ENCODE measurements at regions not wholly inside any gene's neighbourhood (a gene's known extent, or its start where the extent isn't known, plus 50 kb on each side); places are given as distances from the start of the nearest gene placed in this dataset.

DNA sequence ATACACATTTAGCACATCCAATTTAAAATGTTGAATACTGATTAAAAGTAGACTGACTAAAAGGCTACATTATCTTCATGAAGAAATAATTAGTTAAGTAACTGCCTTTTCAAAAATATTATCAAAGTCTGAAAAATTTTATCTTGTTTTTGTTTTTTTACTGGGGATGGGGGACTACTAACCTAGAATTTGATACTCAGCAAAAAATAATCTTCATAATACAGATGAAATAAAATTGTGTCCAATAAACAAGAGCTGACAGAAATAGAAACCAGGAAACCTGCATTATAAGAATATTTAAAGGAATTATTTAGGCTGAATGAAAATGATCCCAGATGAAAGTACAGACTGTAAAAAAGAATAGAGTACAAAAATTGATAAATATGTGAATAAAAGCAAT, 200.7 kb upstream of the RGPD4 start:
- H3K9me2 ChIP-seq: no peaks in the 10 kb centered on the region
- no peaks in the 10 kb centered on the region for H3K36me3 ChIP-seq (replicated peaks in 1 of 2; ENCODE audit: control insufficient read depth in 1 of 2, insufficient read depth in 2 of 2, low read length in 1 of 2)
- no peak overlapping the region for H2AFZ ChIP-seq (ENCODE audit: low read depth)
- H3K4me3 ChIP-seq (ENCODE audit: low read depth in 2 of 2, low read length in 1 of 2): no peak overlapping the region
- H3K27ac ChIP-seq (ENCODE audit: low read depth in 2 of 2, low read length in 1 of 2): no peak overlapping the region
- no peaks in the 10 kb centered on the region for H4K20me1 ChIP-seq (ENCODE audit: insufficient read depth)
- no peak for DNase-seq
- no peaks in the 10 kb centered on the region for H3K9me3 ChIP-seq
- no peaks in the 10 kb centered on the region for H3K79me2 ChIP-seq (ENCODE audit: insufficient read depth)
- no peaks in the 10 kb centered on the region for H3F3A ChIP-seq (replicated peaks; ENCODE audit: insufficient read depth)
- ChIA-PET CTCF (no interaction called here), POLR2A (no interaction called here)
- no peaks in the 10 kb centered on the region for H3K4me1 ChIP-seq (ENCODE audit: control insufficient read depth in 1 of 2, insufficient read depth in 2 of 2, low read depth in 1 of 2, low read length in 1 of 2)
- TF ChIP-seq NRF1 (IDR thresholded peaks at IDR 0.05; ENCODE audit: low read depth, low read length) (no peak), FOXM1 (IDR thresholded peaks at IDR 0.05; ENCODE audit: low read depth) (no peak), FOSL2 (IDR thresholded peaks at IDR 0.05; ENCODE audit: borderline replicate concordance, low read depth) (no peak), SMC3 (IDR thresholded peaks at IDR 0.05; ENCODE audit: low read depth, low read length) (no peak), YY1 (IDR thresholded peaks at IDR 0.05; ENCODE audit: low read depth) (no peak), RAD21 (IDR thresholded peaks at IDR 0.05; ENCODE audit: low read length) (no peak), FOXJ3 (CRISPR knock-in tag; IDR thresholded peaks at IDR 0.05) (no peak), EP300 (IDR thresholded peaks at IDR 0.05; ENCODE audit: borderline replicate concordance in 1 of 2, low read depth in 1 of 2, low read length in 1 of 2) (no peak), JUND (IDR thresholded peaks at IDR 0.05) (no peak)
- TF ChIP-seq, protein P1, sequence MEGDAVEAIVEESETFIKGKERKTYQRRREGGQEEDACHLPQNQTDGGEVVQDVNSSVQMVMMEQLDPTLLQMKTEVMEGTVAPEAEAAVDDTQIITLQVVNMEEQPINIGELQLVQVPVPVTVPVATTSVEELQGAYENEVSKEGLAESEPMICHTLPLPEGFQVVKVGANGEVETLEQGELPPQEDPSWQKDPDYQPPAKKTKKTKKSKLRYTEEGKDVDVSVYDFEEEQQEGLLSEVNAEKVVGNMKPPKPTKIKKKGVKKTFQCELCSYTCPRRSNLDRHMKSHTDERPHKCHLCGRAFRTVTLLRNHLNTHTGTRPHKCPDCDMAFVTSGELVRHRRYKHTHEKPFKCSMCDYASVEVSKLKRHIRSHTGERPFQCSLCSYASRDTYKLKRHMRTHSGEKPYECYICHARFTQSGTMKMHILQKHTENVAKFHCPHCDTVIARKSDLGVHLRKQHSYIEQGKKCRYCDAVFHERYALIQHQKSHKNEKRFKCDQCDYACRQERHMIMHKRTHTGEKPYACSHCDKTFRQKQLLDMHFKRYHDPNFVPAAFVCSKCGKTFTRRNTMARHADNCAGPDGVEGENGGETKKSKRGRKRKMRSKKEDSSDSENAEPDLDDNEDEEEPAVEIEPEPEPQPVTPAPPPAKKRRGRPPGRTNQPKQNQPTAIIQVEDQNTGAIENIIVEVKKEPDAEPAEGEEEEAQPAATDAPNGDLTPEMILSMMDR (IDR thresholded peaks at IDR 0.05): no peak
- H3K9ac ChIP-seq: no peak overlapping the region
- no peaks in the 10 kb centered on the region for H3K27me3 ChIP-seq (ENCODE audit: insufficient read depth)
- H3K4me2 ChIP-seq: no peak overlapping the region

DNA sequence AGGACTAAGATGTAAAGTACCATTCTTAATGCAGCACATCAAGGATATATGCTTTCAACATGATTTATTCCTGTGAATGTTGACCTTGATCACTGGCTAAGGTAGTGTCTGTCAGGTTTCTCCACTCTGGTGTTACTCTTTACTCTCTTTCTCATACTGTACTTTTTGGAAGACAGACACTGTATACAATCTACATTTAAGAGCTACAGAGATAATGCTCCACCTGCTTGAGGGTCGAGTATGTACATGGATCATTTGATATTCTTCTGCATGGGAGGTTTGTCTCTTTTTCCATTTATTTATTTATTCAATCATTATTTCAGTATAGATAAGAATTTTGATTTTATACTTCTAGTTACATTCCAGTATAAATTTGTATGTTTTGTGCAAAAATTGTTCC, 199.5 kb upstream of the RGPD4 start:
- ChIA-PET POLR2A (no interaction called here), CTCF (no interaction called here)
- Histone ChIP-seq H3K27me3 (ENCODE audit: insufficient read depth) (no peaks in the 10 kb centered on the region), H3F3A (replicated peaks; ENCODE audit: insufficient read depth) (no peaks in the 10 kb centered on the region), H3K79me2 (ENCODE audit: insufficient read depth) (no peaks in the 10 kb centered on the region), H3K9me3 (no peaks in the 10 kb centered on the region), H3K4me3 (ENCODE audit: low read depth in 2 of 2, low read length in 1 of 2) (no peak overlapping the region), H3K9me2 (no peaks in the 10 kb centered on the region), H2AFZ (ENCODE audit: low read depth) (no peak overlapping the region), H3K4me2 (no peak overlapping the region), H3K36me3 (replicated peaks in 1 of 2; ENCODE audit: control insufficient read depth in 1 of 2, insufficient read depth in 2 of 2, low read length in 1 of 2) (no peaks in the 10 kb centered on the region), H3K9ac (no peak overlapping the region), H3K4me1 (ENCODE audit: control insufficient read depth in 1 of 2, insufficient read depth in 2 of 2, low read depth in 1 of 2, low read length in 1 of 2) (no peaks in the 10 kb centered on the region), H3K27ac (ENCODE audit: low read depth in 2 of 2, low read length in 1 of 2) (no peak overlapping the region), H4K20me1 (ENCODE audit: insufficient read depth) (no peaks in the 10 kb centered on the region)
- no peak for DNase-seq
- 13% methylated on average over 1 of the region's 1 CpG for WGBS (ENCODE audit: low lambda C conversion rate)
- TF ChIP-seq, protein P2, sequence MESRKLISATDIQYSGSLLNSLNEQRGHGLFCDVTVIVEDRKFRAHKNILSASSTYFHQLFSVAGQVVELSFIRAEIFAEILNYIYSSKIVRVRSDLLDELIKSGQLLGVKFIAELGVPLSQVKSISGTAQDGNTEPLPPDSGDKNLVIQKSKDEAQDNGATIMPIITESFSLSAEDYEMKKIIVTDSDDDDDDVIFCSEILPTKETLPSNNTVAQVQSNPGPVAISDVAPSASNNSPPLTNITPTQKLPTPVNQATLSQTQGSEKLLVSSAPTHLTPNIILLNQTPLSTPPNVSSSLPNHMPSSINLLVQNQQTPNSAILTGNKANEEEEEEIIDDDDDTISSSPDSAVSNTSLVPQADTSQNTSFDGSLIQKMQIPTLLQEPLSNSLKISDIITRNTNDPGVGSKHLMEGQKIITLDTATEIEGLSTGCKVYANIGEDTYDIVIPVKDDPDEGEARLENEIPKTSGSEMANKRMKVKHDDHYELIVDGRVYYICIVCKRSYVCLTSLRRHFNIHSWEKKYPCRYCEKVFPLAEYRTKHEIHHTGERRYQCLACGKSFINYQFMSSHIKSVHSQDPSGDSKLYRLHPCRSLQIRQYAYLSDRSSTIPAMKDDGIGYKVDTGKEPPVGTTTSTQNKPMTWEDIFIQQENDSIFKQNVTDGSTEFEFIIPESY (IDR thresholded peaks at IDR 0.05; ENCODE audit: borderline replicate concordance, low read depth): no peak
- no peak for TF ChIP-seq TAF1 (IDR thresholded peaks at IDR 0.05; ENCODE audit: borderline replicate concordance, low read depth, low read length)
- no peak for TF ChIP-seq GABPA (IDR thresholded peaks at IDR 0.05; ENCODE audit: low read depth)
- TF ChIP-seq, protein P3, sequence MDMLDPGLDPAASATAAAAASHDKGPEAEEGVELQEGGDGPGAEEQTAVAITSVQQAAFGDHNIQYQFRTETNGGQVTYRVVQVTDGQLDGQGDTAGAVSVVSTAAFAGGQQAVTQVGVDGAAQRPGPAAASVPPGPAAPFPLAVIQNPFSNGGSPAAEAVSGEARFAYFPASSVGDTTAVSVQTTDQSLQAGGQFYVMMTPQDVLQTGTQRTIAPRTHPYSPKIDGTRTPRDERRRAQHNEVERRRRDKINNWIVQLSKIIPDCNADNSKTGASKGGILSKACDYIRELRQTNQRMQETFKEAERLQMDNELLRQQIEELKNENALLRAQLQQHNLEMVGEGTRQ (IDR thresholded peaks at IDR 0.05; ENCODE audit: borderline replicate concordance, low read depth, low read length): no peak
- TF ChIP-seq, protein P4, sequence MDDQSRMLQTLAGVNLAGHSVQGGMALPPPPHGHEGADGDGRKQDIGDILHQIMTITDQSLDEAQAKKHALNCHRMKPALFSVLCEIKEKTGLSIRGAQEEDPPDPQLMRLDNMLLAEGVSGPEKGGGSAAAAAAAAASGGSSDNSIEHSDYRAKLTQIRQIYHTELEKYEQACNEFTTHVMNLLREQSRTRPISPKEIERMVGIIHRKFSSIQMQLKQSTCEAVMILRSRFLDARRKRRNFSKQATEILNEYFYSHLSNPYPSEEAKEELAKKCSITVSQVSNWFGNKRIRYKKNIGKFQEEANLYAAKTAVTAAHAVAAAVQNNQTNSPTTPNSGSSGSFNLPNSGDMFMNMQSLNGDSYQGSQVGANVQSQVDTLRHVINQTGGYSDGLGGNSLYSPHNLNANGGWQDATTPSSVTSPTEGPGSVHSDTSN (IDR thresholded peaks at IDR 0.05): no peak
- TF ChIP-seq, protein P5, sequence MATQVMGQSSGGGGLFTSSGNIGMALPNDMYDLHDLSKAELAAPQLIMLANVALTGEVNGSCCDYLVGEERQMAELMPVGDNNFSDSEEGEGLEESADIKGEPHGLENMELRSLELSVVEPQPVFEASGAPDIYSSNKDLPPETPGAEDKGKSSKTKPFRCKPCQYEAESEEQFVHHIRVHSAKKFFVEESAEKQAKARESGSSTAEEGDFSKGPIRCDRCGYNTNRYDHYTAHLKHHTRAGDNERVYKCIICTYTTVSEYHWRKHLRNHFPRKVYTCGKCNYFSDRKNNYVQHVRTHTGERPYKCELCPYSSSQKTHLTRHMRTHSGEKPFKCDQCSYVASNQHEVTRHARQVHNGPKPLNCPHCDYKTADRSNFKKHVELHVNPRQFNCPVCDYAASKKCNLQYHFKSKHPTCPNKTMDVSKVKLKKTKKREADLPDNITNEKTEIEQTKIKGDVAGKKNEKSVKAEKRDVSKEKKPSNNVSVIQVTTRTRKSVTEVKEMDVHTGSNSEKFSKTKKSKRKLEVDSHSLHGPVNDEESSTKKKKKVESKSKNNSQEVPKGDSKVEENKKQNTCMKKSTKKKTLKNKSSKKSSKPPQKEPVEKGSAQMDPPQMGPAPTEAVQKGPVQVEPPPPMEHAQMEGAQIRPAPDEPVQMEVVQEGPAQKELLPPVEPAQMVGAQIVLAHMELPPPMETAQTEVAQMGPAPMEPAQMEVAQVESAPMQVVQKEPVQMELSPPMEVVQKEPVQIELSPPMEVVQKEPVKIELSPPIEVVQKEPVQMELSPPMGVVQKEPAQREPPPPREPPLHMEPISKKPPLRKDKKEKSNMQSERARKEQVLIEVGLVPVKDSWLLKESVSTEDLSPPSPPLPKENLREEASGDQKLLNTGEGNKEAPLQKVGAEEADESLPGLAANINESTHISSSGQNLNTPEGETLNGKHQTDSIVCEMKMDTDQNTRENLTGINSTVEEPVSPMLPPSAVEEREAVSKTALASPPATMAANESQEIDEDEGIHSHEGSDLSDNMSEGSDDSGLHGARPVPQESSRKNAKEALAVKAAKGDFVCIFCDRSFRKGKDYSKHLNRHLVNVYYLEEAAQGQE (IDR thresholded peaks at IDR 0.05; ENCODE audit: low read depth, low read length): no peak
- TF ChIP-seq ELF1 (IDR thresholded peaks at IDR 0.05): no peak
- no peak for TF ChIP-seq FOXM1 (IDR thresholded peaks at IDR 0.05; ENCODE audit: low read depth)
- TF ChIP-seq RAD21 (IDR thresholded peaks at IDR 0.05; ENCODE audit: low read length): no peak
- TF ChIP-seq, protein P6, sequence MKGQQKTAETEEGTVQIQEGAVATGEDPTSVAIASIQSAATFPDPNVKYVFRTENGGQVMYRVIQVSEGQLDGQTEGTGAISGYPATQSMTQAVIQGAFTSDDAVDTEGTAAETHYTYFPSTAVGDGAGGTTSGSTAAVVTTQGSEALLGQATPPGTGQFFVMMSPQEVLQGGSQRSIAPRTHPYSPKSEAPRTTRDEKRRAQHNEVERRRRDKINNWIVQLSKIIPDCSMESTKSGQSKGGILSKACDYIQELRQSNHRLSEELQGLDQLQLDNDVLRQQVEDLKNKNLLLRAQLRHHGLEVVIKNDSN (IDR thresholded peaks at IDR 0.05; ENCODE audit: borderline replicate concordance, low read depth): no peak
- TF ChIP-seq FOXJ3 (CRISPR knock-in tag; IDR thresholded peaks at IDR 0.05): no peak
- no peak for TF ChIP-seq FOSL2 (IDR thresholded peaks at IDR 0.05; ENCODE audit: borderline replicate concordance, low read depth)
- TF ChIP-seq NRF1 (IDR thresholded peaks at IDR 0.05; ENCODE audit: low read depth, low read length): no peak

Data from SK-N-SH (cell line).